Lung (tissue), 11 donors: ENCODE measurements at regions not wholly inside any gene's neighbourhood (a gene's known extent, or its start where the extent isn't known, plus 50 kb on each side); places are given as distances from the start of the nearest gene placed in this dataset.
A peak's percentile ranks its signal among the peaks of the same experiment; 100 is the strongest.

Source experiments
- ATAC-seq: fragments of 200-7000 bp; cut with Tn5 transposase; one replicate; pipeline ENCODE4 v1.9.1; 2020; ENCODE audit warnings: moderate number of reproducible peaks; ENCODE audit not compliant: insufficient read depth, low FRiP score
- DNase-seq, 3 donors: peaks; one replicate each; pipeline ENCODE4 v3.0.0-alpha.2; 2013 to 2017
- H3K27ac ChIP-seq, 2 donors: one replicate each; pipeline ENCODE4 v1.5.1; 2013; ENCODE audit warnings: mild to moderate bottlenecking in 2 of 2, moderate library complexity in 2 of 2, control low read depth in 1 of 2, inconsistent platforms in 1 of 2, low read depth in 1 of 2, low read length in 1 of 2
- H3K27me3 ChIP-seq, 3 donors: one replicate each; pipeline ENCODE4 v1.5.1; 2013; ENCODE audit warnings: low read length in 2 of 3; ENCODE audit not compliant: control insufficient read depth in 3 of 3, insufficient read depth in 3 of 3
- H3K36me3 ChIP-seq, 4 donors: one replicate each; pipeline ENCODE4 v1.5.1; 2013; ENCODE audit warnings: low read length in 4 of 4, mild to moderate bottlenecking in 1 of 4, moderate library complexity in 1 of 4; ENCODE audit not compliant: control insufficient read depth in 4 of 4, insufficient read depth in 4 of 4
- H3K4me1 ChIP-seq, 5 donors: one replicate each; pipeline ENCODE4 v1.5.1; 2013; ENCODE audit warnings: low read length in 5 of 5, mild to moderate bottlenecking in 2 of 5, moderate library complexity in 1 of 5; ENCODE audit not compliant: control insufficient read depth in 5 of 5, insufficient read depth in 5 of 5
- H3K4me3 ChIP-seq: one replicate; pipeline ENCODE4 v1.5.1; 2013; ENCODE audit warnings: mild to moderate bottlenecking, control low read depth, moderate library complexity
- H3K9ac ChIP-seq, 2 donors: one replicate each; pipeline ENCODE4 v1.5.1; 2013; ENCODE audit warnings: low read length in 2 of 2, control low read depth in 1 of 2; ENCODE audit not compliant: insufficient read depth in 1 of 2
- H3K9me3 ChIP-seq, 4 donors: one replicate each; pipeline ENCODE4 v1.5.1; 2013; ENCODE audit warnings: low read length in 3 of 4, mild to moderate bottlenecking in 1 of 4, moderate library complexity in 1 of 4; ENCODE audit not compliant: control insufficient read depth in 4 of 4, insufficient read depth in 3 of 4
- WGBS, 2 donors: extraction: QIAGEN DNeasy Blood & Tissue Kit; methylation state at CpG; one replicate each; pipeline ENCODE4 v1.1.7; 2013; 5-methylcytosine and 5-hydroxymethylcytosine counted together
- TF ChIP-seq, protein P1 (sequence below): IDR thresholded peaks from 2 replicates; pipeline ENCODE4 v1.5.1; 2012; ENCODE audit warnings: mild to moderate bottlenecking; ENCODE audit errors: control extremely low read depth, extremely low read depth
- donor health status: control.
- donor health status: control.
- donor health status: Bipolar disorder and iron deficiency.
- donor health status: healthy.
- donor health status: DM: yes; HTN: yes; CAD: no.

DNA sequence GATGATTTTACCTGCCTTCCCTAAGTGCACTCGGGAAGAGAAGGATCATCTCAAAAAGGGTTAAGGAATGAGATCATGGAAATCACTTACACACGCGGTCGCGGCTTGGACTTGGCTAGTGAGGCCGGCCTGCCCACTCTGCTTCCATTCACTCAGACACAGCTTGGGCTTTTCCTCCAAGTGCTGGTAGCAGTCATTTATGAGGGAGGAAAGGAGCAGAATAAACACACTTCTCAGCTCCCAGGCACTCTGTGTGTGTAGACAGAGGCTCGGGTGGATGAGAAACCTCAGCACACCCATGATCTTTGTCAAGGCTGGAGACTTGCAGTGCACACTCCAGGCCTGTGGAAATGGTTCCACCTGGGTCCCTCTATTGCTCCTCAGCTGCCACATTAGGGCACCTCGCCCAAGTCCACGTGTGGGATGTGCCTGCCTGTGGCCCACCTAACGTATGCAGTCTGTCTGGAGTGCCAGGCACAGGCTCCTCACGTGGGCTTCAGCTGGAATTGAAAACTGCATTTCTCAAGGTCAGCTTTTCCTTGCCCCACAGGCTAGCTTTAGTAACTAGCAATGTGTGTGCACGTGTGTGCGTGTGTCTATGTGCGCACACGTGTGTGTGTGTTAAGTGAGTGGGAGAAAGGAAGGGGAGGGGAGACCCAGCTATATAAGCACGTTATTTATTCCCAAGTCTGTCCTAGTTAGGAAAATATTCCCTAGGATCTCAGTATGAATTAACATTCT lies 288.4 kb downstream of the SOX11 start:
- ATAC-seq, result no peak
- TF ChIP-seq, protein P1, sequence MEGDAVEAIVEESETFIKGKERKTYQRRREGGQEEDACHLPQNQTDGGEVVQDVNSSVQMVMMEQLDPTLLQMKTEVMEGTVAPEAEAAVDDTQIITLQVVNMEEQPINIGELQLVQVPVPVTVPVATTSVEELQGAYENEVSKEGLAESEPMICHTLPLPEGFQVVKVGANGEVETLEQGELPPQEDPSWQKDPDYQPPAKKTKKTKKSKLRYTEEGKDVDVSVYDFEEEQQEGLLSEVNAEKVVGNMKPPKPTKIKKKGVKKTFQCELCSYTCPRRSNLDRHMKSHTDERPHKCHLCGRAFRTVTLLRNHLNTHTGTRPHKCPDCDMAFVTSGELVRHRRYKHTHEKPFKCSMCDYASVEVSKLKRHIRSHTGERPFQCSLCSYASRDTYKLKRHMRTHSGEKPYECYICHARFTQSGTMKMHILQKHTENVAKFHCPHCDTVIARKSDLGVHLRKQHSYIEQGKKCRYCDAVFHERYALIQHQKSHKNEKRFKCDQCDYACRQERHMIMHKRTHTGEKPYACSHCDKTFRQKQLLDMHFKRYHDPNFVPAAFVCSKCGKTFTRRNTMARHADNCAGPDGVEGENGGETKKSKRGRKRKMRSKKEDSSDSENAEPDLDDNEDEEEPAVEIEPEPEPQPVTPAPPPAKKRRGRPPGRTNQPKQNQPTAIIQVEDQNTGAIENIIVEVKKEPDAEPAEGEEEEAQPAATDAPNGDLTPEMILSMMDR, result no peak
- DNase-seq, result peak in 2 of 3 donors; percentile 20 to 45
- Histone ChIP-seq H3K9me3 (peaks cover 0 to 3% (median 0%) of the 10 kb centered on the region in 4 donors), H3K4me3 (no peak overlapping the region), H3K9ac (no peak overlapping the region), H3K4me1 (peaks cover 0 to 23% (median 5%) of the 10 kb centered on the region in 5 donors), H3K27me3 (peaks cover 0 to 2% (median 0%) of the 10 kb centered on the region in 3 donors), H3K36me3 (no peaks in the 10 kb centered on the region), H3K27ac (no peak overlapping the region)
- WGBS, 2 donors, result 64 to 78% methylated on average over 16 of the region's 16 CpGs

DNA sequence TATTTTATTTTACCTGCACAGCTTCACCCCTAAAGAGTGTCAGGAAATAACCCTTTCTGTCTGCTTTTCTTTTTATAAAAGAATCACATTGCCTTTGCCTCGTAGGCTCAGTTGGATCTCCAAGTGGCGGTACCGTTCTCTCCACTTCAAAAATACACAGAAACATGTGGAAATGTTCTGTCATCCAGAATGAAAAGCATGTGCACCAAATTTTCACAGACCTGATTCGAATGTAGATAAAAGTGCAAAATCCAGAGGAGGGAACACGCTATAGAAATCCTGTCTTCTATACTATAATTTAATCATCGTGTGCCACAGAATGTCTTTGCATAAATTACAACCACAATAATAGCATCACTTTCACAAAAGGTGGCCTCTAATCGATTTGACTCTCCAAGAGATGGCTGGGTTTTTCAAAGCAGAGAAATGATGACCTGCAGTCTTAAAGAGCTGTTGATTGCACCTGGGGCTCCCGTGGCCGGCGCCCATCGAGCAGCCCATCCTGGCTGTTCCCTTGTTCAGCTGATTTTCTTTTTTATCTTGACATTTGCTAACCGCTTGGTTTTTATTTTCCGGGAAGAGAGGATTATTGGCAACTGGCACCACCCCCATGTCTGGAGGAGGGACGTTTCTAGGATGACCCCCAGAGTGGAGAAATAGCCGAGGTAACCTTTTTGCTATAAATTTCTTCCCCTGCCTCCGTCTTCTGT lies 290.2 kb downstream of the SOX11 start:
- H3K4me1 ChIP-seq, result peaks cover 0 to 32% (median 5%) of the 10 kb centered on the region in 5 donors
- peaks cover 0 to 3% (median 0%) of the 10 kb centered on the region in 4 donors for H3K9me3 ChIP-seq
- TF ChIP-seq, protein P1, result no peak
- no peak overlapping the region for H3K4me3 ChIP-seq
- no peaks in the 10 kb centered on the region for H3K36me3 ChIP-seq
- no peak overlapping the region for H3K27ac ChIP-seq
- ATAC-seq (no peak), DNase-seq (no peak)
- 88 to 90% methylated on average over 16 of the region's 16 CpGs for WGBS, 2 donors
- H3K27me3 ChIP-seq, result peaks cover 0 to 2% (median 0%) of the 10 kb centered on the region in 3 donors
- H3K9ac ChIP-seq, result no peak overlapping the region

DNA sequence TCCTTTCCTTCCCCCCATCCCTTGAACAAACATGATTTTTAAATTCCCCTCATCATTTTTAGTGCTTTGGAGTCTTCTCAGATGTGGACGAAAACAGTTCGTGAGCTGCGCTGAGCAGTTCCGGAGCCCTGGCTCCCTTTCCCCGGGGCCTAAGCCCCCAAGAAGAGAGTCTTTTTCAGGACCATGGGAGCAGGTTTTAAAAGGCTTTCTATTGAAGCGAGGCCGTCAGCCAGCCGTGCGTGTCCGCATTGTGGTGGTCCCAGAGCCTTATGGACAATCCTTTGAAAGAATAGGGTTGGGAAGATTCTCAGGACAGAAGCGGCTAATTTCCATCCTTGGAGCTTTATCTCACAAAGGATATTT lies 290.7 kb downstream of the SOX11 start:
- Histone ChIP-seq H3K36me3 (no peaks in the 10 kb centered on the region), H3K27ac (no peak overlapping the region), H3K4me1 (peaks cover 0 to 32% (median 5%) of the 10 kb centered on the region in 5 donors), H3K9me3 (peaks cover 0 to 3% (median 0%) of the 10 kb centered on the region in 4 donors), H3K9ac (no peak overlapping the region), H3K27me3 (peaks cover 0 to 2% (median 0%) of the 10 kb centered on the region in 3 donors), H3K4me3 (no peak overlapping the region)
- TF ChIP-seq, protein P1, result no peak
- no peak for DNase-seq
- no peak for ATAC-seq
- WGBS, 2 donors, result 95 to 96% methylated on average over 11 of the region's 11 CpGs
